GM19240 (cell line): ENCODE measurements at regions not wholly inside any gene's neighbourhood (a gene's known extent, or its start where the extent isn't known, plus 50 kb on each side); places are given as distances from the start of the nearest gene placed in this dataset.
"Not testable (repeated sequence)": the region's sequence is repeated elsewhere in the genome, so short reads cannot be mapped to it uniquely, and the experiment has no call there.

ENCODE experiments used
- DNase-seq: peaks from one replicate; pipeline ENCODE4 v3.0.0; 2011; ENCODE audit warnings: low spot score; ENCODE audit not compliant: insufficient read length

GRCh38 chr4:38330936-38331335 lies 333.1 kb upstream of the KLF3 start:
- DNase-seq = no peak

GRCh38 chr4:38332699-38333098 lies 331.3 kb upstream of the KLF3 start:
- no peak for DNase-seq

GRCh38 chr4:38333219-38333618 lies 330.8 kb upstream of the KLF3 start:
- no peak for DNase-seq

GRCh38 chr4:38334791-38335190 lies 329.2 kb upstream of the KLF3 start:
- DNase-seq = no peak

- not testable (repeated sequence) for DNase-seq
Observed at GRCh38 chr4:38338939-38339338, 325.1 kb upstream of the KLF3 start.

- DNase-seq = no peak
Observed at GRCh38 chr4:38343608-38344007, 320.4 kb upstream of the KLF3 start.

GRCh38 chr4:38344929-38345328 lies 319.1 kb upstream of the KLF3 start:
- no peak for DNase-seq

- DNase-seq = no peak
Observed at GRCh38 chr4:38347251-38347650, 316.7 kb upstream of the KLF3 start.

- no peak for DNase-seq
Observed at GRCh38 chr4:38354421-38354820, 309.6 kb upstream of the KLF3 start.

- DNase-seq = no peak
Observed at GRCh38 chr4:38354872-38355271, 309.1 kb upstream of the KLF3 start.

GRCh38 chr4:38356686-38357085 lies 307.3 kb upstream of the KLF3 start:
- DNase-seq = no peak

GRCh38 chr4:38357546-38357945 lies 306.5 kb upstream of the KLF3 start:
- no peak for DNase-seq

- no peak for DNase-seq
Observed at GRCh38 chr4:38359113-38359512, 304.9 kb upstream of the KLF3 start.

- no peak for DNase-seq
Observed at GRCh38 chr4:38360201-38360600, 303.8 kb upstream of the KLF3 start.

- DNase-seq = no peak
Observed at GRCh38 chr4:38364383-38364963, 299.5 kb upstream of the KLF3 start.

GRCh38 chr4:38365261-38365660 lies 298.7 kb upstream of the KLF3 start:
- DNase-seq = no peak

- DNase-seq = no peak
Observed at GRCh38 chr4:38365748-38366310, 298.2 kb upstream of the KLF3 start.

GRCh38 chr4:38366456-38366855 lies 297.5 kb upstream of the KLF3 start:
- DNase-seq = no peak

GRCh38 chr4:38366997-38367396 lies 297.0 kb upstream of the KLF3 start:
- DNase-seq = no peak

GRCh38 chr4:38367642-38368174 lies 296.3 kb upstream of the KLF3 start:
- no peak for DNase-seq

- DNase-seq = no peak
Observed at GRCh38 chr4:38368613-38369012, 295.4 kb upstream of the KLF3 start.

GRCh38 chr4:38371391-38371851 lies 292.6 kb upstream of the KLF3 start:
- DNase-seq = no peak

- DNase-seq = no peak
Observed at GRCh38 chr4:38373375-38373774, 290.6 kb upstream of the KLF3 start.
